Lower leg skin (tissue), 4 donors: ENCODE measurements at regions not wholly inside any gene's neighbourhood (a gene's known extent, or its start where the extent isn't known, plus 50 kb on each side); places are given as distances from the start of the nearest gene placed in this dataset.

Experiments
- DNase-seq, 2 donors: peaks; one replicate each; pipeline ENCODE4 v3.0.0-alpha.2; 2019; ENCODE audit warnings: low spot score in 2 of 2
- H3K4me3 ChIP-seq: fragments of 200-600 bp; sonication (generic); 2 replicates; pipeline ENCODE4 v1.5.1; 2017; ENCODE audit warnings: mild to moderate bottlenecking, low read depth; ENCODE audit not compliant: poor library complexity, severe bottlenecking
- CTCF ChIP-seq, 3 donors: fragments of 450-650 bp; IDR thresholded peaks; one replicate each; pipeline ENCODE4 v1.5.1; 2016; ENCODE audit warnings: antibody characterized with exemption in 3 of 3, mild to moderate bottlenecking in 3 of 3, moderate library complexity in 2 of 3
- POLR2A ChIP-seq, 2 donors: fragments of 450-650 bp; IDR thresholded peaks; one replicate each; pipeline ENCODE4 v1.6.1; 2016 to 2017; ENCODE audit warnings: antibody characterized with exemption in 2 of 2, mild to moderate bottlenecking in 1 of 2, moderate library complexity in 1 of 2
- WGBS, 2 donors: methylation state at CpG; one replicate each; pipeline ENCODE4 v1.1.5; 2018; 5-methylcytosine and 5-hydroxymethylcytosine counted together
- intact Hi-C: fragments of 100-400 bp; cut with DNase I; formaldehyde crosslinking; loops from one replicate; pipeline ENCODE4 v1.15.0; 2023; ENCODE audit warnings: low total_unique reads

- intact Hi-C loops = no loop called here
- H3K4me3 ChIP-seq = no peak overlapping the region
- peak in 1 of 2 donors; percentile 14 for DNase-seq
- no peak for TF ChIP-seq POLR2A (IDR thresholded peaks at IDR 0.05)
- no peak for TF ChIP-seq CTCF (IDR thresholded peaks at IDR 0.05)
- 60 to 65% methylated on average over 4 of the region's 4 CpGs for WGBS, 2 donors
Observed at GRCh38 chr10:124338276-124338925, 80.3 kb downstream of the OAT start.

- intact Hi-C loops = no loop called here
- no peak overlapping the region for H3K4me3 ChIP-seq
- no peak for DNase-seq
- TF ChIP-seq POLR2A (IDR thresholded peaks at IDR 0.05) (no peak), CTCF (IDR thresholded peaks at IDR 0.05) (no peak)
- WGBS, 2 donors = 42 to 43% methylated on average over 2 of the region's 2 CpGs
Observed at GRCh38 chr10:124336186-124336585, 82.5 kb downstream of the OAT start.

- no peak for DNase-seq
- WGBS, 2 donors = 56 to 61% methylated on average over 1 of the region's 1 CpG
- intact Hi-C loops = no loop called here
- no peak overlapping the region for H3K4me3 ChIP-seq
- no peak for TF ChIP-seq POLR2A (IDR thresholded peaks at IDR 0.05)
- no peak for TF ChIP-seq CTCF (IDR thresholded peaks at IDR 0.05)
Observed at GRCh38 chr10:124333931-124334330, 84.8 kb downstream of the OAT start.

GRCh38 chr10:124332426-124332825 lies 86.3 kb downstream of the OAT start:
- TF ChIP-seq POLR2A (IDR thresholded peaks at IDR 0.05) (no peak), CTCF (IDR thresholded peaks at IDR 0.05) (no peak)
- H3K4me3 ChIP-seq = no peak overlapping the region
- intact Hi-C loops = no loop called here
- no peak for DNase-seq
- WGBS, 2 donors = 56 to 61% methylated on average over 1 of the region's 1 CpG

GRCh38 chr10:124329941-124330340 lies 88.8 kb downstream of the OAT start:
- intact Hi-C loops = no loop called here
- TF ChIP-seq POLR2A (IDR thresholded peaks at IDR 0.05) = no peak
- no peak overlapping the region for H3K4me3 ChIP-seq
- WGBS, 2 donors = 80 to 82% methylated on average over 5 of the region's 5 CpGs
- peak in 1 of 2 donors; percentile 34 for DNase-seq

- WGBS, 2 donors = 88 to 94% methylated on average over 1 of the region's 1 CpG
- intact Hi-C loops = no loop called here
- TF ChIP-seq POLR2A (IDR thresholded peaks at IDR 0.05) (no peak), CTCF (IDR thresholded peaks at IDR 0.05) (no peak)
- H3K4me3 ChIP-seq = no peak overlapping the region
- peak in 1 of 2 donors; percentile 45 for DNase-seq
Observed at GRCh38 chr10:124329362-124329761, 89.4 kb downstream of the OAT start.
